Small intestine (tissue), 7 donors: ENCODE measurements at regions not wholly inside any gene's neighbourhood (a gene's known extent, or its start where the extent isn't known, plus 50 kb on each side); places are given as distances from the start of the nearest gene placed in this dataset.

ENCODE experiments used
- DNase-seq, 2 donors: peaks; one replicate each; pipeline versions ENCODE4 v3.0.0 to v3.0.0-alpha.2; 2013
- FAIRE-seq: peaks from 2 replicates; lab custom pipeline; 2012; peaks lifted over from hg19 to GRCh38; lab: Jason Lieb, UNC
- H3K27ac ChIP-seq, 3 donors: one replicate each; pipeline ENCODE4 v1.5.1; 2013; ENCODE audit warnings: low read length in 2 of 3, mild to moderate bottlenecking in 2 of 3, control low read depth in 1 of 3, inconsistent platforms in 1 of 3, low read depth in 1 of 3, moderate library complexity in 1 of 3
- H3K27me3 ChIP-seq, 3 donors: one replicate each; pipeline ENCODE4 v1.6.1; 2013; ENCODE audit warnings: low read length in 3 of 3, inconsistent platforms in 1 of 3; ENCODE audit not compliant: control insufficient read depth in 3 of 3, insufficient read depth in 3 of 3
- H3K36me3 ChIP-seq, 3 donors: one replicate each; pipeline ENCODE4 v1.6.1; 2013; ENCODE audit warnings: low read length in 3 of 3, inconsistent platforms in 1 of 3, low read depth in 1 of 3, mild to moderate bottlenecking in 1 of 3, moderate library complexity in 1 of 3; ENCODE audit not compliant: control insufficient read depth in 3 of 3, insufficient read depth in 2 of 3
- H3K4me1 ChIP-seq, 3 donors: one replicate each; pipeline ENCODE4 v1.6.1; 2013; ENCODE audit warnings: low read length in 2 of 3, inconsistent platforms in 1 of 3, low read depth in 1 of 3, mild to moderate bottlenecking in 1 of 3, moderate library complexity in 1 of 3; ENCODE audit not compliant: control insufficient read depth in 3 of 3, insufficient read depth in 2 of 3
- H3K4me3 ChIP-seq, 3 donors: one replicate each; pipeline ENCODE4 v1.5.1; 2013; ENCODE audit warnings: low read length in 3 of 3, control low read depth in 1 of 3, inconsistent platforms in 1 of 3, low read depth in 1 of 3, mild to moderate bottlenecking in 1 of 3, moderate library complexity in 1 of 3
- H3K9me3 ChIP-seq, 2 donors: one replicate each; pipeline ENCODE4 v1.6.1; 2013; ENCODE audit warnings: low read depth in 1 of 2, low read length in 1 of 2; ENCODE audit not compliant: control insufficient read depth in 2 of 2, insufficient read depth in 1 of 2
- WGBS, 3 donors: extraction: QIAGEN DNeasy Blood & Tissue Kit; methylation state at CpG; one replicate each; pipeline ENCODE4 v1.1.7; 2013; 5-methylcytosine and 5-hydroxymethylcytosine counted together
- donor health status: healthy with polysubstance abuse.
- donor health status: control.
- donor health status: control.
- donor health status: Bipolar disorder and iron deficiency.
- donor health status: healthy.

DNA sequence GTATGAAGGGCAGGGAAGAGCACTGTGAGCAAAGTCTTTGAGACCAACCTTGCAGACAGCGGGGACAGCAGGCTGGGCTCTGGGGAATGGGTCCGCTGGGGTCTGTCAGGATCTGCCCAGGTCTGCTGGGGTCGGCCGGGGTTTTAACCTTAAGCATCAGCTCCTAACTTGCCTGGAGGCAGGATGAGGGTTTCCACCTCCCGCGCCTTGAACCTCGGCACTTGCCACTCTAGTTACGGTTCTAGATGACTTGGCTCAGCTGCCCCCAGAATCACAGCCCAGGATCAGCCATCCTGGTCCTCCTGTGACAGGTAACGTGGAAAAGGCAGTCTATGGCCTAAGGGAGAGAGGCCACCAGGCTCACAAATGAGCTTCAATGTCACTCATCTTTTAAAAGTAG, 50.4 kb upstream of the CACUL1 start:
- no peak for DNase-seq
- no peak for FAIRE-seq
- no peaks in the 10 kb centered on the region for H3K36me3 ChIP-seq
- no peaks in the 10 kb centered on the region for H3K27me3 ChIP-seq
- no peaks in the 10 kb centered on the region for H3K4me1 ChIP-seq
- H3K4me3 ChIP-seq = no peak overlapping the region
- no peak overlapping the region for H3K27ac ChIP-seq
- H3K9me3 ChIP-seq = no peaks in the 10 kb centered on the region
- WGBS, 3 donors = 90 to 96% (median 94%) methylated on average over 9 of the region's 9 CpGs

- DNase-seq = no peak
- Histone ChIP-seq H3K27ac (no peak overlapping the region), H3K9me3 (no peaks in the 10 kb centered on the region), H3K4me3 (no peak overlapping the region), H3K27me3 (no peaks in the 10 kb centered on the region), H3K4me1 (no peaks in the 10 kb centered on the region), H3K36me3 (no peaks in the 10 kb centered on the region)
- 81 to 92% (median 83%) methylated on average over 13 of the region's 13 CpGs for WGBS, 3 donors
- FAIRE-seq = no peak
These were observed 52.9 kb upstream of the CACUL1 start for GRCh38 chr10:118807512-118808305.

- Histone ChIP-seq H3K9me3 (no peaks in the 10 kb centered on the region), H3K4me3 (no peak overlapping the region), H3K36me3 (no peaks in the 10 kb centered on the region), H3K27me3 (no peaks in the 10 kb centered on the region), H3K27ac (no peak overlapping the region), H3K4me1 (no peaks in the 10 kb centered on the region)
- WGBS, 3 donors = 83 to 84% (median 83%) methylated on average over 21 of the region's 21 CpGs
- DNase-seq = no peak
- no peak for FAIRE-seq
These were observed 54.0 kb upstream of the CACUL1 start for GRCh38 chr10:118808601-118809356.

GRCh38 chr10:118809357-118810220, 54.8 kb upstream of the CACUL1 start:
- H3K36me3 ChIP-seq = no peaks in the 10 kb centered on the region
- H3K4me3 ChIP-seq = no peak overlapping the region
- FAIRE-seq (no peak), DNase-seq (no peak)
- 72 to 81% (median 80%) methylated on average over 20 of the region's 20 CpGs for WGBS, 3 donors
- no peak overlapping the region for H3K27ac ChIP-seq
- no peaks in the 10 kb centered on the region for H3K27me3 ChIP-seq
- no peaks in the 10 kb centered on the region for H3K4me1 ChIP-seq
- H3K9me3 ChIP-seq = no peaks in the 10 kb centered on the region

DNA sequence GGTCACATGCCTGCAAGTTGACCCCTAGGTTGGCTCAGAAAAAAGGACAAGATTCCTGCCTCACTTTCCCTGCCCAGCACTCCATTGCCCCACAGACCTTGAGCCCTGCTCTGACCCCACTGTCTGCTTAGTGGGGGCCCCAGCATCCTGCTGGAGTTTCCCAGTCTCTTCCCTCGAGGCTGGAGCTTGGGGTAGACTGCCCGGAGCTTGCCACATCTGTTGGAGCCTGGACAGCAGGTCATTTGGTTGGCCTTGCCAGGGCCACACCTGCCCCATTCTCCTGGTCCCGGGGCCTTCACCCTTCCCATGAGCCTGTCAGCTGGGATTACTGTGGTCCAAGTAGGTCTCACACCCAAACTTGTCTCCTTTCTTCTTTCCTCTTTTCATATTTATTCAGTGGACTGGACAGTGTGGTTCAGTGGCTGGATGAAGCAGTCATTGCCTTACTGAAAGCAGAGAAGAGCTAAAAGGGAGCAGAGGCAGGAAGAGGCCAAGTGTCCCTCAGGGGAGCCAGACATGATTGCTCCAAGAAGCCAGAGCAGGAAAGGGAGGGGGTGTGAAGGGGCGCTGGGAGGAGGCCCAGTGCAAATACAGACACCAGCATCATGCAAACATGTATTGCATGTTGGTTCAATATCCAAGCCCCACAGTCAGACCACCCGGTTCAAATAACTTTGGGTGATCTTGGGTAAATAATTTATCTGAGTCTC, 56.2 kb upstream of the CACUL1 start:
- H3K36me3 ChIP-seq = no peaks in the 10 kb centered on the region
- DNase-seq (no peak), FAIRE-seq (no peak)
- 39 to 52% (median 43%) methylated on average over 5 of the region's 5 CpGs for WGBS, 3 donors
- no peaks in the 10 kb centered on the region for H3K4me1 ChIP-seq
- H3K27ac ChIP-seq = no peak overlapping the region
- H3K4me3 ChIP-seq = no peak overlapping the region
- no peaks in the 10 kb centered on the region for H3K27me3 ChIP-seq
- no peaks in the 10 kb centered on the region for H3K9me3 ChIP-seq

DNA sequence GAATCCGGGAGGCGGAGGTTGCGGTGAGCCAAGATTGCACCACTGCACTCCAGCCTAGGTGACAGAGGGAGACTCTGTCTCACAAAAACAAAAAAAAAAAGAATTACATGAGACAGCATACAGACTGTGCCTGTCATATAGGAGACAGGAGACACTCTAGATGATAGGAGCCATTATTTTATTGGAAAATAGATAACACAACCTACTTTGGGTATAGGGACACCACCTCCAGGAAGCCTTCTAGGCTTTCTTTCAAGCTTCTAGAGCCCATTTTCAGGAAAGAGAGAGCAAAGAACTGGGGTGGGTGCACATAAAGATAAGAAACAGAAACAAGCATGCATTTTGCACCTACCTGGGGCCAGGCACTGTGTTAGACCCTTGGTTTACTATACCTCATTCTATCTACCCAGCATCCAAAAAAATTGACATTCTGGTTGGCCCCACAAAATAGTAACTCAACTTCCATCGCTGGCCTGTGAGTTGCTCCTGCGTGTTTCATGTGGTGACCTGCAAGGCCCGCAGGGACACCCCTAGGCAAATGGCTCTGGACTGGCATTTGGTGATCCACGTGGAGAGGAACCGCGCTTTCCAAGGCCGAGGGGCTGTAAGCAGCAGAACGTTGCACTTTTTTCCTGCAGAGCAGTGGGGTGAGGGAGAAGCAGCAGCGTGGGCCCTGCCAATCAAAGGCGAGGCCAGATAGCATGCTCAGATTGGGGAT, 57.1 kb upstream of the CACUL1 start:
- FAIRE-seq (no peak), DNase-seq (no peak)
- Histone ChIP-seq H3K27ac (no peak overlapping the region), H3K36me3 (no peaks in the 10 kb centered on the region), H3K4me3 (no peak overlapping the region), H3K9me3 (no peaks in the 10 kb centered on the region), H3K4me1 (no peaks in the 10 kb centered on the region), H3K27me3 (no peaks in the 10 kb centered on the region)
- 63 to 70% (median 70%) methylated on average over 13 of the region's 13 CpGs for WGBS, 3 donors

- DNase-seq (no peak), FAIRE-seq (no peak)
- Histone ChIP-seq H3K27me3 (no peaks in the 10 kb centered on the region), H3K36me3 (no peaks in the 10 kb centered on the region), H3K4me1 (no peaks in the 10 kb centered on the region), H3K9me3 (no peaks in the 10 kb centered on the region), H3K4me3 (no peak overlapping the region), H3K27ac (no peak overlapping the region)
- 40 to 53% (median 43%) methylated on average over 10 of the region's 10 CpGs for WGBS, 3 donors
These were observed 57.6 kb upstream of the CACUL1 start for GRCh38 chr10:118812393-118812740.
